ENCODE measurements at regions not wholly inside any gene's neighbourhood (a gene's known extent, or its start where the extent isn't known, plus 50 kb on each side); places are given as distances from the start of the nearest gene placed in this dataset.

DNA sequence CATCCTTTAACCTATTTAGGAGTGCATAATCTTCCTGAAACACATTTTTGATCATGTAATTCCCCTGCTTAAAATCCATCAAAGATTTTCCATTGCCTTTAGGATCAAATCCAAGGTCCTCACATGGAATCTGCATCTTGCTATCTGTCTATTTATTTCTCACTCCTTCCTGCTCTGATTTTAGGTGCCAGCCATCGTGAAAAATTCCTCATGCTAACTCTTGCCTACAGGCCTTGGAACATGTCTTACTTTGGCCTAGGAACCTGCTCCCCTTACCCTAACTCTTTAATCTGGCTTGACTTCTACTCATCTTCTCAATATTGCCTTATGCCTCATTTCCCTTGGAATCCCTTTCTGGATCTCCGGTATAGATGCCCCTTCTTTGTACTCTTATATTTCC, 1074.3 kb downstream of the TTLL7 start:
- FAIRE-seq = no peak

DNA sequence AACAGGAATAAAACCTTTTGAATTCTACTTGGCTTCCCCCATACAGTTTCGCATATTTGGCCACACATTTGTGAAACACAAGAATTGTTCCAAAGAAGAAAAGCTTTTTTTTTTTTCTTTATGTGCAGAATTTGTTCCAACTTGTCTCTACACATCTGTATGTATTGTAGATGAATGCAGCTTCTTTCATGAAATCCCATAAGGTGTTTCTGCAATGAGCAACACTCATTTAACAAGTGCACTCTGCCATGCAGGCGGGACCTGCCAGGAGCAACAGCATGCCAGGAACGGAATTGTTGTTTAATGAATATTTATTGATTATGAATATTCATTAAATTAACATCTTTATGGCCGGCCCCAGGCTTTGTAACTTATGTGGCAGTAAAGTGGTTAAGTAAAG, 1075.0 kb downstream of the TTLL7 start:
- FAIRE-seq = no peak

DNA sequence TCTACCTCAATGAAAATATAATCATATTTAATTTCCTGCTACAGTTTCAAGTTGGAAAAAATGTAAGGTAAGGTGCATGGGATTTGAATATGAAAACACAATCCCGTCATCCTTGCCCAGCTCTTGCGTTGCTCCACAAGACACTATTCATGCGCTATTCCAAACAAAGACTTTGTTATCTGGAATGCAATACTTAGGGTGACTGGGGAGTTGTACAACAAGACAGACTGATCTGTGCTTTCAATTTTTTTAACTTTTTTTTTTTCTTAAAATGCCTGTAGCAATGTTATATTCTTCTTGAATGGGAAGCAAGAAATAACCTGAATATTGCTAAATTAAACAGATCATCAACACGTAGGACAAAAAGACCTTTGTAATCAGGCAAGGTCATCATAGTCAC, 1077.2 kb downstream of the TTLL7 start:
- FAIRE-seq = no peak

DNA sequence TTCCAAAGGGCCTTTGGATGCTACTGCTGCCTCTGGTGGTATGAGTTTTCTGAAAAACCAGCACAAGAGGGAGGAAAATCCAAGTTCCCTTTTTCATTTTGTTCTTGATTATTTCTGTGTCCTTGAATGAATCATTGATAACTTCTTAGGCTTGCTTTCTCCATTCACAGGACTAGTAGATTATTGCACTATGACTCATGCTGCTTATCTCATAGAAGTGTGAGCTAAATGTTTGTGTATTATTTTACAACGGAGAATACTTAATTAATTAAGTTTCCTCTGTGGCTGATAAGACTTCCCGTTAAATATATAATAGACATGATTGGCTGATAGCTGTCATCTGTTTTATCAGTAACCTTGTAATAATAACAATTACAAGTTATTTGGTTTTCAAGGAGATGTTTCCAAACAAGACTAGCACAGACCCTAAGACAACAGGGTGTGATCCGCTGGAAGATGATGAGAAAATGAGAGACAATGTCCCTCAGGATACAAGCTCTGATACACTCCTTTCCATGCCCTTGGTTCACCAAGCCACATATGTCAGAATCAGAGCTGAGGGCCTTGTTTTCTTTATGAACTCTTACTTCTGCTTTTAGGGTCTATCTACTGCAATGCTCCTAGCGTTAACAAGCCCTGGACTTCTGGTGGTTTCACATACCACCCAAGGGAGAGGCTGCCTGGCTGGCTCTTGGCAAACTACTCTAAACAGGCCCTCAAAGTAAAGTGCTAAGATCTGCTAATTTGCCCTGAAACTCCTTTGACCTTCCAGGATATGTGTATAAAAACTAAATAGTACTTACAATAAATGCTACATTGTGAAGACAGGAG, 1078.3 kb downstream of the TTLL7 start:
- no peak for FAIRE-seq

DNA sequence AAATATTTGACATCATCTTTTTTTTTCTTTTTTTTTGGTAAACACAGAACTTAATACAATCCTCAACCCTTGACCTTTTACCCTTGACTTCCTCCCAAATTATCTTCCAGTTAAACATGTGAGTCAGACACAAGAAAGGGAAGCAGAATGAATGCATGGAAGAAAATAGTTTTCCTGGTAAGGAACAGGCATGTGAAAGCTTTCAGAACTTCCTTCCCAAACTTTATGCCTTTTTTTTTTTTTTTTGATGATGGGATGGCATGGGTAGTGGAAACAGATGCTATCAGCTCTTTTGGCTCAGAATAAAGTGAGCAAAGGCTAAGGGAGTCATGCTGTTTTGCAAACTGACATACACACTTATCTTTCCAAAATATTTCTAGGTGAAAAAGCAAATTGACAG, 1079.1 kb downstream of the TTLL7 start:
- FAIRE-seq = no peak

DNA sequence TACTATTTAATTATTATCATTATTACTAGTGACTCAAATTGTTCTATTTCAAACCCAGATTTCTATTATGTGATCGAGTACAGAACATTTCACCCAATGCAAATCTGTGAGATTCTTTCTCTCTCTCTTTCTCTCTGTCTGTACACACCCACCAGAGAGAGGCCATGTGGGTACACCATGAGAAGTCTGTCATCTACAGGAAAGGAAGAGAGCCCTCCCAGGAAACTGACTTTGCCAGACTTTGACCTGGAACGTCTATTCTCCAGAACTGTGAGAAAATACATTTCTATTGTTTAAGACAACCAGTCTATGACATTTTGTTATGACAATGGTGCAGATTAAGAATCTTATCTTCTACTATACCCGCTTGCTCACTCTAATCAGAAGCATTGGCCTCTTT, 1091.6 kb downstream of the TTLL7 start:
- no peak for FAIRE-seq

DNA sequence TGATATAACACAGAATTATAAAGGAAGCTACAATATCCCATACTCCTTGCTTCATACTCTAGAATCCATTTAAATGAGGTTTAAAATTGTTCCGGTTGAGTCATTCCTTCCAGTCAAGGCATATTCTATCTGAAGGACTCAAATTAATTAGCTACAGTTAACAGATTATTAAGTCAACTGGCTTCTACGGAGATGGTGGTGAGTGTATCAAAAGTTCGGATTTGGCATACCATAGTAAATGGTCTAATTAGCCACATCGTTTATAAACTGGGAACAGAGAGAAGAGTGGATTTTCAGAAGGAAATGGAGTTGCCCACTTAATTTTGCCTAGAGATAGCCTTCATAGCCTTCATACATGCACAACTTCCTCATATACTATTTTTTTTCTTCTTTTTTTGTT, 1095.3 kb downstream of the TTLL7 start:
- no peak for FAIRE-seq

DNA sequence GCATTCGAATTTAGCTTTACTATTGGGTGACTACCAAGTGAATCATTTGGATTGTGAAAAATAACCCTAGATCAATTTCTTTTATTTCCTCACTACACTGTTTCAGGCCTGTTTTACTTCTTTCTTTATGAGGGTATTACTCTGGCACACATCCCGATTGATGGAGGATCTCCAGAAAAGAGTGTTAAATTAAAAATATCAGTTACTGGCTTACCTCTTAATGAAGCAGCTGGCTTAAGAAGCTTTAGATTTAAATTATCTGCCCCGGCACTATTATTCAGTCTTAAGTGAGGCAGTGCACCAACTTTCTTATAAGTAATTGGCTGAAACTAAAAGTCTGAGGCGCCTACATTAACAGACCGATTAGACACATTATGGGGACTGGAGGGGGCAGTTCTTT, 1097.4 kb downstream of the TTLL7 start:
- no peak for FAIRE-seq

DNA sequence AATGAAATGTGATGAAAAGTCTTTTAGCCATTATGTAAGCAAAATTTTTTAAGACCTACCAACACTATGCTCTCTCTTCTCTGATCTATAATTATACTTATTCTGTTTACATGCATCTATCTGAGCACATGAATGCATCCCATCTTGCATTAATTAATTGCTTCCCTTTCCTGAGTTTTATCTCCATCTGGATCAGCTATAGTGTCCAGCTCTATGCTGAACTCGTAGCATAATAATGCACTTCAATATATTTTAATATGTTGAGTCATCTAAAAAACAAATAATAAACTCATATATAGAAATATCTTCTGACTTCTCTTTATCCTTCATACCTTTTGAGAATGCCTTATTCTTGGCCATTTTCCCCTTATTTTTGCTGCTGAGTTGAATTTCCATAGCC, 1097.8 kb downstream of the TTLL7 start:
- FAIRE-seq = no peak

DNA sequence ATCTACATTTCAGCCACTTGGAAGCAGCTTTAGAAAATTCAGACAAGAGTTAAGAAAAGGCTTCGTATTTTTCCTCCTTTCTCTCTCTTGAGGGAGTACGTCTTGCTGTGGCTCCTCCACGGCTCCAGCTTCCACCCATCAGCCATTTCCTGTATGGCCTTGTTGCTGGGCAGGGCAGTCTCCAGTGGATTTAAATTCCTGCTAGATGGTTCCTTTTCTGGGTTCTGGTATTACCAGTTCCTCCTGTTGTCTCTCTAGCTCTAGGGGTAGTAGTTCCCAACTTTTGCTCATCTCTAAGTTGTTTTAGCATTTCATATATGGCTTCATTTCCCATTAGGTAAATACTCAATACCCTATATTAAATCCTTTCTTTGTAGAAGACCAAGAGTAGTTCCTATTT, 1098.3 kb downstream of the ADGRL2 start:
- FAIRE-seq = no peak

DNA sequence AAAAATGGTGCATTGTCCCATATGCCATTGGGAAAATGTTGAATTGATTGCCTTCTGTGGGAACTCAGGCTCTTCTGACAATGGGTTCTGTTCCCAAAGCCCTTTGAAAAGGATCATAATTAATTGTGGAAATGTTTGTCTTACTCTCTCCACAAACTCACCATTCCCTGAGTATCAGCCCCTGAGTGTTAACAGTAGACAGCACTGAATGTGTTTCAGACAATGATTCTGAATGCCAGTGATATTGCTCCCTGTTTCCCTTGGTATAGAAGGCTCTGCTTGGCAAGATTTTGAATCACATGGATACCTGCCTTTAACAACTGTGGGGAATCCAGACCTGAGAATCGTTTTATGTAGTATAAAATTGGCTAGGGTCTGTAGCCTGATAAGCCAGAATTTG, 1096.8 kb downstream of the ADGRL2 start:
- FAIRE-seq = no peak

DNA sequence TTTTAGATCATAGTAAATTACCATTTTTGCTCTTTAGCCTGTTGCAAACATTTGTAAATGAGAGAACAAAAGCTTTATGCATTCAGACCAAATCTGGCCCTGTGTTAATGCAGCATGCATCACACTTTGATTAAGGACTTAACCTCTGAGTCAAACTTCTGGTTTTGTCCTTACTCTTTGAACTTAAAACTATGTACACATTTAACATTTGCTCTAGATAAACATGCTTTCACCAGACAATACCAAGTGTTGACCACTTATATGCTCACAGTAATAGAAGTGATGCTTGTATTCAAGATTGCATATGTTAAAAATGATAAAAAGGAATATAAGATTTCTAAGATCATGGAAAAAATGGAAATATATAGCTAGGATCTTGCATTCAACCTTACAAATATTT, 1095.3 kb downstream of the ADGRL2 start:
- no peak for FAIRE-seq

DNA sequence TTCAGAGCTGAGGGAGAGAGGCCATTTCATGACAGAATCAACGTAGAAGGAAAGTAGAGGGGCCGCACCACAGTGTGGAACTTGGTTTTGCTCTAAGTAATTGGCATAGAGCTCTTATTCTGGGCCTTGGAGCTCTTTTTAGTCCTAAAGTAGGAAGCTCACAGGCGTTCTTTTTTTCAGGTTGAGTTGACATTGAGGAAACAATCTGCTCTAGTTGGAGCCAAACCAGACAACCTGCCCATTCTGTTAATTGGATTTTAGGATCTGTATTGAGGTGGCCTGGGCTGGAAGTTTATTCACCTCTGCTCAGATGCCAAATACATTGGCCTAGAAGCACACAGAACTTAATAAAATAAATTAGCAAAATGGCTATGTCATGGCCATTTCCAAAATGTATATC, 1093.9 kb downstream of the ADGRL2 start:
- FAIRE-seq = no peak

DNA sequence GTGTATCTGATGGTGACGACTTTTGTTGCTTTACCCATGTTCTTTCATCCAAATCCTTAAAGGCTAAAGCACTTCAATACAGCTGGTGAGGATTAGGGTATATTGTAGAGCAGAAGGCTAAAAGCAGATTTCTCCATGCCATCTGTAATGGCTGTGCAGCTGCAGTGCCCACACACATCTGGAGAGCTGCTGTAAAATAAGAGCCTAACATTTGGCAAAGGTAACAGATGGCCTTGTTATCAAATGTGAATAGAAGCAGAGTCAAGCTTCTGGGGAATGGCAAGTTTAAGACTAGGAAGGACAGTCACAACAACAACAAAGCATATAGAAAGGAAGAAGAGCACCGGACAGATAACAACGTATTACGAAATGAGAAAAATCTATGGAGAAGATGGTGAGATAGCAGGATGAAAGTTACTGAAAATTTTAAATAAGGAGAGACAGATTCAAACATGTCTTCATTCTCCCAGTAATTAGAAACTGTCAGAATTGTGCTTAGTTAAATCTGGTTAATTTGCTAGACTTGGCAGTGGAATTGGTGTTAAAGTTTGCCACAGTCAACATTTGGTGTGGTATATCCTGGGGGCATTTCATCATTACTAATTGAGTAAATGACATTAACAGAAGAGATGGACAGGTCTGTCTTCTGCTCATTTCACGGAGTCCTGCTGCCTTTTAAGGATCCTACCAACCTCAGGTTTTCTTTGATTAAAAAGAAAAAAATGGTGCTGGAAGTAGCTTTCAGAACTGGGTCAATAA, 1093.2 kb downstream of the ADGRL2 start:
- FAIRE-seq = no peak

DNA sequence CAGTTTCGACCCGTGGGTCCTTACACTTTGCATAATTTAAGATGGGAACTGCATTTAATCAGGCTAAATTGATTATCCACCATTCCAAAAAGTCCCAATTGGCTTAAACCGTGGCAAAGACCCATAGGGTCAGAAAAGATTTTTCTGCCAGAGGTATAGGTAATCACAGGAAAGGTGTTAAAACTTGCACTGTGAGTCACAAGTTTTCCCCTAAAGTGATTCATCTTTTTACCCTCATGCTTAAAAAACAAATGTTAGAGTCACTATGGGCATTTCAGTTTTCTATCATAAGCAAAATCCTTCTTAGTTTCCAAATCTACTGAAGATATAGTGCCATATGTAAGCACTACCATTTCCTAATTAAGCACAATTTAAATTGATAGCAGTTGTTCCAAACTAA, 1079.8 kb downstream of the ADGRL2 start:
- FAIRE-seq = no peak

DNA sequence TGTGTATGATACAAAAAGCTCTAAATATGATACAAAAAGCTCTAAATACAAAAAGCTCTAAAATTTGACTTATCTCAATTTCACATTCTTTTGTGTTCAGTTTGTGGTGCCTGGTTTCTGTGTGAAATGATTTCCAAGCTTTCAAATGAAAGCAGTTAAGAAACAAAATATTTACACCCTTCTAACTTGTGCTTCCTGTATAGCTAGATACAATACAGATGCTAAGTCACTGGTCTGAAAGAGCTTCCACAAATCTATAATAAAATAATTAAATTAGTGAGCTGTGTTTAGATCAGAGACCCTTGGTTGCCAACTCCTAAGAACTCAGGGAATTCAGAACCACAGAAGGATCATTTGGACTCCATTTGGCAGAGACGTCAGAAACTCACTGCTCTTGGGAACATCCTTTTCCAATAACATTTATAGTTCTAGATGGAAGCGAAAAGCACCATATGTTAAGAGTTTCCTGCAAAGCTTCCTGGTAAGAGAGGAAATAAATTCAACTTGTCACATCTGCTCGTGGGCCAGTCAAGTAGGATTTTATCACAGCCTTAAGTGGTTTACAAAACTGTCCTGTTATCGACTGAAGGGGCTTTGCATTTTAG, 1079.1 kb downstream of the ADGRL2 start:
- FAIRE-seq = no peak

DNA sequence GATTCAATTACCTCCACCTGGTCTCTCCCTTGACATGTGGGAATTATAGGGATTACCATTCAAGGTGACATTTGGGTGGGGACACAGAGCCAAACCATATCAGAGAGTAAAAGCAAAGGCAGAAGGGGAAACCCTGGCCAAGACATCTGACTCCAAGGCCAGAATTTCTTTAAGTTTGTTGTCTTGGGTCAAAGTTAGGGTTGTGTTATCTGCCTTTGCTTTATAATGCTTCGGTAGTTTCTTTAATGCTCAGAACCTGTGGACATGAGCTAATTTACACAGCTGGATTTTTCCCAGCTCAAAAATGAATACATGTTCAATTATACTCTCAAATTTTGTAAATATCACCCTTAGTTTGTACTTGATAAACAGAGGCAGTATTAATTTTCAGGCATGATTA, 1074.4 kb downstream of the ADGRL2 start:
- no peak for FAIRE-seq

DNA sequence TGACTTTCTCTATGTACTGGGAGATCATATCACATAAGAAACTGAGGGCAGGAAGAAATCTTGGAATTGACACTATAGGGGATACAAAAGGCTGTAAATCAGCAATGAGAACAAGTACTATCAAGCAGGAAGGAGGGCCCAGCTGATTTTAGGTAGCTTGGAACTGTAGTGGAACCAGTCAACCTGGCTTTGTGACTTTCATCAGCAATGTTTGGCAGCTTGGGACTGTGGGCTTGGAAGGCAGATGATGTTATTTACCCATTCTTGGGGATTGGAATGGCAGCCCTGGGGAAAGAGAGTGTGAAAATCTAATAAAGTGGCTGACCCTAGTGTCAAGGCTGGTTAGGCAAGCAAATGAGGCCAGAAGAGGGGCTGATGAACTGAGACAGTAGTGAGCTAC, 1073.3 kb downstream of the ADGRL2 start:
- no peak for FAIRE-seq

DNA sequence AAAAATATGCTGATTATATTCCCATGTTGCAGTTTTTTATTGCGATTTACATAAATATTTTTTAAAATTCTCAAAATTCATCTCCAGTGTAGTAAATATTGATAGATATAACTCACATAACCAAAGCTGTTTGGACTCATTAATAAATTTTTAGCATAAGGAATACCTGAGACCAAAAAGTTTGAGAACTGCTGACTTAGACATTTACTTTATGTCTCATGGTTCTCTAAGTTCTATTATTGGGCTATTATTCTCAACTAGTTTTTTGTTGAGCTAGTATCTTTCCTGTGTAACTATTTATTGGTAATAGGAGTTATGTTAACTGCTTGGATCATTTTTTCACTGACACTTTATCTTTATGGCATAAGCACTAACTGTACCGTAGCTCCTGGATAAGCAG, 1069.6 kb downstream of the ADGRL2 start:
- FAIRE-seq = no peak

DNA sequence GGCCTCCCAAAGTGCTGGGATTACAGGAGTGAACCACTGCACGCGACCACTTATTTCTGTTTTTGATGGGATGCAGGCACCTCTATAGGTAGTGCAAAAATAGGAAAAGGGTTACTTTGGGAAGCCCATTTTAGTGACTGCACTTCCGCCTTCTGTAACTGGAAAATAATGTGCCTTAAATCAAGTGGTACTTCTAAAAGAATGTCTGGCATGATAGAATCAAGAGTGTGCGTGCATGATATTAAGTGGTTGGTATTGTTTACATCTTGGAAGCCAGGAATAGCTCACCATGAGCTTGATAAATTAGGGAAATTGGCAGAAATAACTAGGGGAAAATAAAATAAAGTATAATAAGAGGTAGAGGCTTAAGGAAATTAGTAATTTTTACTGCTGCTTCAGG, 1067.0 kb downstream of the ADGRL2 start:
- FAIRE-seq = no peak

DNA sequence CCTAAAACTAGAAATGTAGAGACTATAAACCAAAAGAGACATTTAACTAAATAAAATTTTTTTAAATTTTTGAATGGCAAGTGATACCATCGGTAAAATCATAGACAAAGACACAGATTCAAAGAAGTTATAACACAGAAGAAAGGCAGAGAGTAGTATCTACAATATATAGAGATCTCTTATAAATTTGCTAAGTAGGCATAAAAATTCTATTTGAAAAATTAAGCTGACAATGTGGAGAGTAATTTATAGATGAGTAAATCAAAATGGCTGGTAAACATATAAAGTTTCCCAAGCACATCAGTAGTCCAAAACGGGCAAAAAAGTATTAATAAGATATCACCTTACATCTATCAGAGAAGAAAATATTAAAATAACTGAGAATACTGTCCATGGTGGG, 1061.0 kb downstream of the ADGRL2 start:
- FAIRE-seq = no peak

DNA sequence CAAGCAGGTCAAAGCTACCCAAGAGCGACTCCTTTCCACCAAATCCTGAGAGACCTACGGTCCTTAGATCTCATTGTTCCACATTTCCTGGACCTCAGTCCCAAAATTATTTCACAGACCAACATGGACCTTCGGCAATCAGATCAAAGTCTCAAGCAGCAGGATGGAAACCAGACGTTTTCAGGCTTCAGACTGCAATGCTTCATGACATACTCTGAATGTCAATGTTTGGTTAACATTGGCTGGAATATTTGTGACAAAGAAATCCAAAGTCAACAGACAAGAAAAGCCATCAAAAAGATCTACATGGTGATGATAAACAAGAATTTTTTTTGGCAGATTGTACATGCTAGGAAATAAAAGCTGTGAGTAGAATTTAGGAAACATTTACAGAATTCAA, 1057.3 kb downstream of the ADGRL2 start:
- FAIRE-seq = no peak

DNA sequence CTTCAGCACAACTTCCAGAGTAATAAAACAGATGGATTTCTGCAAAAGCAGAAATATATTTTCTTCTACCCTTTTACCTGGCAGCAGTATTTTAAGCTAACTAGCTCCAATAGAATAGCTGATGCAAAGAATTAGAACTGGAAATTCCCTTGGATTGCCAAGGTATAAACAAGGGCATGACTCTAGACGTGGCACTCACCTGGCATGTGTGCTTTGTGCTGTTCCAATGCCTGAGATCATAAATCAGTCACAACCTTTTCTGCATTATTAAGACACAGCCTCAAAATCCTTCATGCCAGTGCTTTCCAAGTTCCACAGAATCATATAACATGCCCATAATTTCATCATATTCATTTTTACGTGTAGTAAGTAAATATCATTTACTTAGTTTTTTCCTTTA, 1048.7 kb downstream of the ADGRL2 start:
- no peak for FAIRE-seq

DNA sequence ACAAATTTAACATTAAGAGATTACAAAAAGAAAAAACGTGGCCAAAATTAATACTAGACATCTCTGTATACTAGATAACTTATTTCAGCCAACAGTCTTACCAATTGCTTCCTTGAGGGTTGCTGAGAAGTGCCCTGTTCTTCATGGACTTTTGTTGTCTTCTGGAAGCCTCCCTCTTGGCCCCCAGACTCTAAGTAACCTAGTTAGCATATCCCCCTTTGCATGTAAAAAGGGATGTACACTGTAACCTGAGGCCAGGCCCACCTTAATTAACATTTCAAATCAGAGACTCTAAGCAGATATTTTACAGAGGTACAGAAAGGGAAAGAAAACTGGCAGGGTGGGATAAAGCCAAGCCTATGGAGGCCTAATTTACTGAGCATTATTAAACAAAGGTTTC, 1047.3 kb downstream of the ADGRL2 start:
- no peak for FAIRE-seq
